ENCODE measurements at regions not wholly inside any gene's neighbourhood (a gene's known extent, or its start where the extent isn't known, plus 50 kb on each side); places are given as distances from the start of the nearest gene placed in this dataset.
A peak's percentile ranks its signal among the peaks of the same experiment; 100 is the strongest.

GRCh38 chrX:40844471-40844870 is 109.1 kb upstream of the MED14 start:
- no peak overlapping the region for H3K4me3 ChIP-seq
- H3K27ac ChIP-seq, result no peak overlapping the region
- TF ChIP-seq, protein P1, sequence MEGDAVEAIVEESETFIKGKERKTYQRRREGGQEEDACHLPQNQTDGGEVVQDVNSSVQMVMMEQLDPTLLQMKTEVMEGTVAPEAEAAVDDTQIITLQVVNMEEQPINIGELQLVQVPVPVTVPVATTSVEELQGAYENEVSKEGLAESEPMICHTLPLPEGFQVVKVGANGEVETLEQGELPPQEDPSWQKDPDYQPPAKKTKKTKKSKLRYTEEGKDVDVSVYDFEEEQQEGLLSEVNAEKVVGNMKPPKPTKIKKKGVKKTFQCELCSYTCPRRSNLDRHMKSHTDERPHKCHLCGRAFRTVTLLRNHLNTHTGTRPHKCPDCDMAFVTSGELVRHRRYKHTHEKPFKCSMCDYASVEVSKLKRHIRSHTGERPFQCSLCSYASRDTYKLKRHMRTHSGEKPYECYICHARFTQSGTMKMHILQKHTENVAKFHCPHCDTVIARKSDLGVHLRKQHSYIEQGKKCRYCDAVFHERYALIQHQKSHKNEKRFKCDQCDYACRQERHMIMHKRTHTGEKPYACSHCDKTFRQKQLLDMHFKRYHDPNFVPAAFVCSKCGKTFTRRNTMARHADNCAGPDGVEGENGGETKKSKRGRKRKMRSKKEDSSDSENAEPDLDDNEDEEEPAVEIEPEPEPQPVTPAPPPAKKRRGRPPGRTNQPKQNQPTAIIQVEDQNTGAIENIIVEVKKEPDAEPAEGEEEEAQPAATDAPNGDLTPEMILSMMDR (IDR thresholded peaks at IDR 0.05), result no peak
- H3K4me1 ChIP-seq, result peaks cover 0 to 6% (median 0%) of the 10 kb centered on the region in 9 donors
- ATAC-seq, result no peak
- no peaks in the 10 kb centered on the region for H3K36me3 ChIP-seq
- H3K27me3 ChIP-seq, result peaks cover 0 to 40% (median 0%) of the 10 kb centered on the region in 7 donors
- intact Hi-C loops (cut with DNase I), result no loop called here
- H3K9me3 ChIP-seq, result peaks cover 0 to 38% (median 4%) of the 10 kb centered on the region in 11 donors
- no peak for DNase-seq
- 92 to 94% methylated on average over 2 of the region's 2 CpGs for WGBS, 2 donors

- intact Hi-C loops (cut with DNase I), result no loop called here
- WGBS, 2 donors, result 4 to 18% methylated on average over 5 of the region's 5 CpGs
These were observed 110.1 kb upstream of the MED14 start for GRCh38 chrX:40845331-40845911.

DNA sequence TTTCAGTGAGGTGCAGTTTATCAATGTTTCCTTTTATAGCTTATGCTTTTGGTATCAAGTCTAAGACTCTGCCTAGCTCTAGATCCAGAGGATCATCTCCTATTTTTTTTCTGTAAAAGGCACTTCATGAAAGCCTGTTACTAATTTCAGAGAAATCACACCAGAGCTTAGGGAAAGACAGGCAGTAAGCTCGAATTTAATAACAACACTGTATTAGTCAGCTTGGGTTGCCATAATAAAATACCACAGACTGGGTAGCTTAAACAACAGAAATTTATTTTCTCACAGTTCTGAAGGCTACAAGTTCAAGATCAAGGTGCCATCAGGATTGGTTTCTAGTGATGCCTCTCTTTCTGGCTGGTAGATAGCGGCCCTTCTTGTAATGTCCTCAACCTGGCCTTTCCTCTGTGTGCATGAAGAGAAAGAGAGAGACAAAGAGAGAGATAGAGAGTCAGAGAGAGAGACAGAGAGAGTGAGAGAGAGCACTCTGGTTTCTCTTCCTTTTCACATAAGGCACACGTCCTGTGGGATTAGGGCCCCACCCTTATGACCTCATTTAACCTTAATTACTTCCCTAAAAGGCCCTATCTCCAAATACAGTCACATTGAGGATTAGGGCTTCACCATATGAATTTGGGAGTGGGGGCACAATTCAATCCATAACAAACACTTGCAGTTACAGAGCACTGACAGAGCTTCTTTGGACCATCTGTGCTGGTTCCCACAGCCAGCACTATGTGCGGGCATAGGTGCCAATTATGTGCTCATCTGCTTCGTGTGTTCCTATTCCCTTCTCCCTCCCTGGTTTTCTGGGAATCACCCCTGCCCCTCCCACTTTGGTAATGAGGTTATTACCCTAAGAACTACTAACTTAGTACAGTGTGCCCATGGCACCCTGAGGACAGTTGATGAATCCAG is 114.8 kb upstream of the MED14 start:
- intact Hi-C loops (cut with DNase I), result no loop called here
- 76 to 90% methylated on average over 5 of the region's 5 CpGs for WGBS, 2 donors
- no peak for DNase-seq
- Histone ChIP-seq H3K36me3 (no peaks in the 10 kb centered on the region), H3K9me3 (peaks cover 0 to 7% (median 0%) of the 10 kb centered on the region in 11 donors), H3K27ac (no peak overlapping the region), H3K27me3 (peaks cover 0 to 32% (median 0%) of the 10 kb centered on the region in 7 donors), H3K4me3 (no peak overlapping the region), H3K4me1 (peaks cover 0 to 6% (median 0%) of the 10 kb centered on the region in 9 donors)
- TF ChIP-seq, protein P1 (IDR thresholded peaks at IDR 0.05), result no peak
- no peak for ATAC-seq

More at GRCh38 chrX:40845331-40845911, 110.1 kb upstream of the MED14 start:
- H3K36me3 ChIP-seq, result no peaks in the 10 kb centered on the region
- TF ChIP-seq, protein P1 (IDR thresholded peaks at IDR 0.05), result no peak
- ATAC-seq (peak in 7 of 8 donors; percentile 43 to 84 (median 75)), DNase-seq (peak in 1 of 2 donors; percentile 29)
- H3K27ac ChIP-seq, result peak overlapping the region in 6 of 10 donors; percentile 4 to 48 (median 23)
- H3K4me1 ChIP-seq, result peaks cover 0 to 6% (median 0%) of the 10 kb centered on the region in 9 donors
- peaks cover 0 to 40% (median 0%) of the 10 kb centered on the region in 7 donors for H3K27me3 ChIP-seq
- H3K4me3 ChIP-seq, result no peak overlapping the region
- H3K9me3 ChIP-seq, result peaks cover 0 to 34% (median 0%) of the 10 kb centered on the region in 11 donors

DNA sequence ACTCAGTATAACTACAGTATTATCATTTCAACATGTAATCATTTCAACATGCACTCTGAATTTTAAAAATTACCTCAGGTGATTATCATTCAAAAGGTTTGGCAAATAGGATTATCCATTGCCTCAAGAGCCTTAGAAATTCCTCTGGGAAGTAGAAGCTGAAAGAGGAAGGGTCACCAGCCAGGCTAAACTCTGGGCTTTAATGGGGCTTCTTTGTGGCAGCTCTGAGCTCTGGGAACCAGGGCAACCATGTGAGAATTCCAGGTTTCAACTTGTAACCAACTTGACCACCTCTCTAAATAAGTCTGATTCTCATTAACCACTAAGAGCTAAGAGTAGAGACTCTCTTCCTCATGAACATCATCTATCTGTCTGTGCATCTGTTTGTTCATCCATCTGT is 117.2 kb upstream of the MED14 start:
- peaks cover 0 to 21% (median 0%) of the 10 kb centered on the region in 7 donors for H3K27me3 ChIP-seq
- no peaks in the 10 kb centered on the region for H3K36me3 ChIP-seq
- no peaks in the 10 kb centered on the region for H3K4me1 ChIP-seq
- H3K9me3 ChIP-seq, result peaks cover 0 to 7% (median 0%) of the 10 kb centered on the region in 11 donors
- DNase-seq (no peak), ATAC-seq (no peak)
- H3K4me3 ChIP-seq, result no peak overlapping the region
- TF ChIP-seq, protein P1 (IDR thresholded peaks at IDR 0.05), result no peak
- intact Hi-C loops (cut with DNase I), result no loop called here
- H3K27ac ChIP-seq, result no peak overlapping the region

Data from heart right ventricle (tissue), 16 donors.